HG02981 (cell line): ENCODE measurements at regions not wholly inside any gene's neighbourhood (a gene's known extent, or its start where the extent isn't known, plus 50 kb on each side); places are given as distances from the start of the nearest gene placed in this dataset.
"Not testable (repeated sequence)": the region's sequence is repeated elsewhere in the genome, so short reads cannot be mapped to it uniquely, and the experiment has no call there.

Source experiments
- ATAC-seq: cut with Tn5 transposase; IDR thresholded peaks from one replicate; pipeline ENCODE4 v1.9.1; 2021; ENCODE audit warnings: mild to moderate bottlenecking, moderate library complexity; ENCODE audit not compliant: unreplicated experiment

DNA sequence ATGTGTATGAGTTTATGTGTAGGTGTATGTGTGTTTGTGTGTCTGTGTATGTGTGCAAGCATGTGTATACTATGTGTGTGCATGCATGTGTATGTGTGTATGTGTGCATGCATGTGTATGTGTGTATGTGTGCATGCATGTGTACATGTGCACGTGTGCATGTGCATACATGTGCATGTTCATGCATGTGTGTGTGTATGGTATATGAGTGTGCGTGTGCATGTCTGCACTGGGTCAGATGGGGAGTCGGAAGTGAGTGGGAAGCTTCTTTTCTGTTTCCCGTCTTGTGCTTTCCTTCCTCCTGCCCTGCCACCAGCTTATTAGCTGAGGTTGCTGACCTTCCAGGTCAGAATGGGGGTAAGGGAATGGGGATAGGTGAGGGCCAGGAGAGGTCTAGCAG lies 174.7 kb downstream of the MAP2K4 start:
- no peak for ATAC-seq

DNA sequence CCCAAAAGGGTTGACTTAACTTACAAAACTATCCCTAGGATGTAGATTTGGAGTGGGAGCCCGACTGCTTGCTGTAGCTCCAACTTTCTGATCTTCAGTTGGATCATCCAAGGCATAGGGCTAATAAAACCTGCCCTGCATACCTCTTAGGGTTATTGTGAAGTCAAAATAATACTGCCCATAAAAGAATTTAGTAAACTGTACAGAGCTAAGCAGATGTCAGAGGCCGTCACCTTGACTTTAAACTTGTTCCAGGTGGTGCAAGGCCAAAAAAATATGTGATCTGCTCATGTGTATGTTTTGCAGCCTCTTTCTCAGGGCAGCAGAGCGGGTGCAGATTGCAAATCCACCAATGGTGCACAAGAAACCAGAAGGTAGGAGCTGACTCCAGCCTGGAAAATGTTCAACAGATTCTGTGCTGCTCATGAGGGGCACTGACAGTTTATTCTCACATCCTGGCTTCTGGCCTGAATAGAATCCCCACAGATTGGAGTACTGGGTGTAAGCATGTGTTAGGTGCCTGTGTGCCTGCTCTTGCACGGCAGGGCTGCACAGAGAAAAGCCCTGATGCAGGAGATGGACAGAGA lies 180.7 kb downstream of the MAP2K4 start:
- ATAC-seq, result no peak

DNA sequence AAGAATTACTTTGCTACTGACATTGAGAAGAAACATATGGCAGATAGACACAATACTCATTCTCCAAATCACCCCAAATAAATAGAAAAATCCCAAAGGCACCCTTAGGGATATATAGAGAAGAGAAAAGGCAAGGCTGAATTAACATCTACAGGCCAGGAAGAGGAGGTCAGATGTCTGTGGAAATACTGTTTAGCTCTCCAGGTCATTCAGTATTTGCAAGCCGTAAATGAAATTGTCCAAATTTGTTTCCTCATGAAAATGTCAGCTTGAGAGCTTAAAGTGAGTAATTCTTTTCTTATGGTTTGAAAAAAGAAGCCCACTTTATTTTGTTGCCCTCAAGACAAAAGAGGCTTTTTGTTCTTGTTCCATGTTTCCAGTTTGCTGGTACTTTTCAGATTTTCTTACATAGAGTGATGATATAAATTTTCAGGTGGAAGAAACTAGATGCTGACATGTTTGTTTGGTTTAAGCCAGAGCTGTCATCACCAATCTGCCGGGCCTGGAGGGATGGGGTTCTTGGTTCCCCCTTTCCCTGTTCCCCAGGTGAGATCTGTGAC lies 189.0 kb downstream of the MAP2K4 start:
- no peak for ATAC-seq

DNA sequence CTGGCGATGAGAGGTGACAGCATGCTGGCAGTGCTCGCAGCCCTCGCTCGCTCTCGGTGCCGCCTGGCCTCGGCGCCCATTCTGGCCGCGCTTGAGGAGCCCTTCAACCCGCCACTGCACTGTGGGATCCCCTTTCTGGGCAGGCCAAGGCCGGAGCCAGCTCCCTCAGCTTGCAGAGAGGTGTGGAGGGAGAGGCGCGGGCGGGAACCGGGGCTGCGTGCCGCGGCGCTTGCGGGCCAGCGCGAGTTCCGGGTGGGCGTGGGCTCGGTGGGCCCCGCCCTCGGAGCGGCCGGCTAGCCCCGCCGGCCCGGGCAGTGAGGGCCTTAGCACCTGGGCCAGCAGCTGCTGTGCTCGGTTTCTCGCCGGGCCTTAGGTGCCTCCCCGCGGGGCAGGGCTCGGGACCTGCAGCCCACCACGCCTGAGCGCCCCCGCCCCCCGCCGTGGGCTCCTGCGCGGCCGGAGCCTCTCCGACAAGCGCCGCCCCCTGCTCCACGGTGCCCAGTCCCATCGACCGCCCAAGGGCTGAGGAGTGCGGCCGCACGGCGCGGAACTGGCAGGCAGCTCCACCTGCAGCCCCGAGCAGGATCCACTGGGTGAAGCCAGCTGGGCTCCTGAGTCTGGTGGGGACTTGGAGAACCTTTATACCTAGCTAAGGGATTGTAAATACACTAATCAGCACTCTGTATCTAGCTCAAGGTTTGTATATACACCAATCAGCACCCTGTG lies 200.2 kb downstream of the MAP2K4 start:
- ATAC-seq, result not testable (repeated sequence)

DNA sequence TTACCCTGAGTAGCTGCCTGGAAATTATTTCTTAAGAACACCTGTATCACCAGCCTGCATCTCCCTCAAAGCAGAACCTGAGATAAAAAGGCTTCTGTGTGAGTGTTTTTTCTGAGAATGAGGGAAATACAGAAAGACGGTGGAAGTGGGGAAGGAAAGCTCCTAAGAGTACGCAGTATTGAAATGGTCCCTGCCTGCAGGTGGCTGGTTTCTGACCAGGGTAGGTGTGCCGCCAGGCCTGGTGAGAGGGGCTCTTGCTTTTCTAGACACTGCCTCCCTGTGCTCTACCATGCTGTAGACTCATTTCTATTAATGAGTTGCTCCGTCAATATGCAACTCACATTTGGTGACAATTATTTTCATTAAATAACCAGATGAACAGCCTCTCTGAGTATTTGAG lies 201.7 kb downstream of the MAP2K4 start:
- ATAC-seq, result no peak

DNA sequence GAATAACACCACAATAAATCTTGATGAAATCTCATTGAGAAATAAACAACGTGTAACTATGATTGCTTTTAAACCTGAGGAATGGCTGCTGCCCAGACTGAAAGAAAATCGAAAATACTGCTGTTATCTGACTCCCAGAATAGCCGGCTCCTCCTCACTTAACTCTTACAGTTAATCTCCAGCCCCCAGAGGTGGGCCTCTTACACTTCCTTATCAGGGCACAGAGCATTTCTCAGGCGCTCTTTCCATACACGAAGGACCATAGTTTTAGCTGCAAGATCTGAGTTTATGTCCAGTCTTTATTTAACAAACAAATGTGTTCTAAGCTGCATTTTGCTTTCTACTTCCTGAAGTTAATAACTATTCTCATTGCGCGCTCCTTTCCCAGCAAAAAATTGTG lies 206.9 kb downstream of the MAP2K4 start:
- no peak for ATAC-seq

DNA sequence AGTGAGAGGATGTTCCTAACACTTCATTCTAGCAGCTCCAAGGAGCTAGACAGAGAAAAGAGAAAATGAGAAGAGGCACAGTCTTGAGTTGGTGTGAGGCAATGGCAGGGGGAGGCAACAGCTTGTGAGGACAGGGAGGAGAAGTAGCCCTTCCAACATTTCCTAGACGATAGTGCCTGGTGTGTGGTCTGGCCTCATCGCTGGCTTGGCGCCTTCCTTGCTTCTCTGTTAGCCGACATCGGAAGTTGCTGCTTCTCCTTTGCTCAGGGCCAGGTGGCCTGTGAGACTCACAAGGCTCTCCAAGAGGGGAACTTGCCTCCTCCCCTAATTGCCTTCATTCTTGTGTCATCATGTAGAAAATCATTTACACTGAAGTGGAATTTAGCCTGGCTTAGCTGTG lies 208.7 kb downstream of the MAP2K4 start:
- no peak for ATAC-seq

DNA sequence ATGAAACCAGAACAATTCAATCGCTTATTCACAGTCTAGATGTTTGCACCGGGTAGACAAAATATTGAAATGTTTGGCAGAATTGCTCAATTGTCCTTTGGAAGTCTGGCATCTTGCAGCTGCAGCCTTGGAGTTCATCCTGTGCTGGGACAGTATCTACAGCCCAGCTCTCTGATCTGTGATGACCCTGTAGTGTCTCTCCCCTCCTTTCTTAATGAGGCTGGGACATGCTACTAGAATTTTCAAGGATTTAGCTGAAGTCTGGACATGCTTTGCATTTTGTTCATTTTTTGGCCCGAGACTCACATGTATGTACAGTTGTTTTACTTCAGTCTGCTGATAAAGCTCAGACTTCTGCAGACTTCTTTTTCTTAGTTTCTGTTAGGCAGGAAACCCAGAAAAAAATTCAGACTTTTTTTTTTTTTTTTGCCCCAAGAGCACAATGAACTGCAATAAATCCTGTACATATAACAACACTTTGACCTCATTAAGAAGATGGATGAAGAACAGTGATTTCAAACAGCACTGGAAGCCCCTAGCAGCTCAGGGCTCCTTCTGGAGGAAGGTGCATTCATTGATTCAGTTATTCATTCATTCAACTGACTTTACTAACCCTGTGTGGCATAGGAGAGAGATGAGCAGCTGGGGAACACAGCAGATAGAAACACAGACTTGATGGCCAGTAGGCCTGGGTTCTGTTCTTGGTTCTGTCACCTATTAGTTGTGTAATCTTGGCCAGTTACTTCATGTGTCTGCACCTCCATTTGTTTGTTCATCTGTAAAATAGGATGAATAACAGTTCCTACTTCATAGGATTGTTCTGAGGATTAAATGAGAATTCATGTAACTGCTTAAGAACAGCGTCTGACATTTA lies 210.0 kb downstream of the MAP2K4 start:
- no peak for ATAC-seq

DNA sequence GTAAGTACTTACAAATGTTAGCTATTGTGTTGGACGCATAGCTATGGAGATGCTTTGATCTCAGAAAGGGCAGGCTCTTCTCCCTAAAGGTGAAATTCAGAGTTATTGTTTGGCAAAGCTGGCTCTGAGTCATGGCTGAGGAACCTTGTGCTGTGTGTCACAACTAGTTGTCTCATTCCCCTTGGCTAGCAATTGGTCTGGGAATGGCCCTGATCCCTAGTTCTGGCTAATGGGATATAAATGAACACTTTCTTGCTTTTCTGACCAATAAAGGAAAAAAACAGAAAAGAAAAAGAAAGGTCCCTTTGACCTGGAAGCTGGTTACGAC lies 210.6 kb downstream of the MAP2K4 start:
- no peak for ATAC-seq

DNA sequence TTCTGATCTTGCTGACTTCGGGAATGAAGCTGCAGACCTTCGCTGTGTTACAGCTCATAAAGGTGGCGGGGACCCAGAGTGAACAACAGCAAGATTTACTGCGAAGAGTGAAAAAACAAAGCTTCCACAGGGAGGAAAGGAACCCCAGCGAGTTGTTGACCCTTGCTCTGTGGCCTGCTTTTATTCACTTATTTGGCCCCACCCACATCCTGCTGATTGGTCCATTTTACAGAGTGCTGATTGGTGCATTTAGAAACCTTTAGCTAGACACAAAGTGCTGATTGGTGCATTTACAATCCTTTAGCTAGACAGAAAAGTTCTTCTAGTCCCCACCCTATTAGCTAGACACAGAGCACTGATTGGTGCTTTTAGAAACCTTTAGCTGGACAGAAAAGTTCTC lies 218.3 kb downstream of the MAP2K4 start:
- not testable (repeated sequence) for ATAC-seq

DNA sequence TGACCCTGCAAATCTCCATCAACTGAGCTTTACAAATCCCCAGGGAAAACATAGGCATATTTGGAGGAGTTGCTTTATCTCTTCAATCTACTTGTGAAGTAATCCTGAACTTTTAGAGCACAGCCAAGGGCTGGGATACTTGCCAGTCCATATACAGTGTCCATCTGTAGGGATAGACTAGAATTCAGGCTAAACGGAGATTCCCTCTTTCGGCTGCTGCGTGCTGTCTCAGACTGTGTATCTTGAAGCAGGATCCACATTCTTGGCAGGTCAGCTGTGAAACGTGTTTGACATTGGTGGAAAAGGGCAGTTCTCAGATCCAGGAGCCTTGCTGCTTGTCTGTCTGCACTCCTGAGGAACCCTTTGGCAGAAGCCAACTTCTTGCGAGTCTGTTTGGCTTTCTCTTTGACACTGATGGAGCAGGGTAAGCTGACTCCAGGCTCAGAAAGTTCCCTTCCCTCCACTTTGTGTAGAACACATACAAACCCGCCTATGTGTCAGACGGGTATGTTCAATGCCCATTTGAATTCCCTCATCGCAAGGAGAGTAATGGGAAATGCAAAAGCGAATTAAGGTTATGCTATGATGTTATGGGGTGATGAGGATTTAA lies 221.8 kb downstream of the MAP2K4 start:
- ATAC-seq, result no peak

DNA sequence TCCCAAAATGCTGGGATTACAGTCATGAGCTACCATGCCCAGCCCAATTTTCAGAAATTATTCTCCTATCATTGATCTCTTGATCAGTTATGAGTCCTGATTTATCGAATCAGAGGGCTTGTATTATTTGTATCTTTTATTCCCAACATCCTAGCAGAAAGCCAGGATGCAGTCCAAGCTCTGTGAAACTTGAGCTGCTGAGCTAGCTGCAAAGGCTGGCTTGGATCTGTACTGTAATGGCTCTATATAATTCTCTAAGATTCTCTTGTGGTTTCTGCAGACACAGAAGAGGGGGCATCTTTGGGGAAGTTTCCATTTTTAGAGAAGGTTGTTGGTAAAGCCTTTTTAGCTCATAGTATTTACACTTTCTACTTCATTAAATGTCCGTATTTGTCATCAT lies 227.1 kb downstream of the MAP2K4 start:
- ATAC-seq, result no peak

DNA sequence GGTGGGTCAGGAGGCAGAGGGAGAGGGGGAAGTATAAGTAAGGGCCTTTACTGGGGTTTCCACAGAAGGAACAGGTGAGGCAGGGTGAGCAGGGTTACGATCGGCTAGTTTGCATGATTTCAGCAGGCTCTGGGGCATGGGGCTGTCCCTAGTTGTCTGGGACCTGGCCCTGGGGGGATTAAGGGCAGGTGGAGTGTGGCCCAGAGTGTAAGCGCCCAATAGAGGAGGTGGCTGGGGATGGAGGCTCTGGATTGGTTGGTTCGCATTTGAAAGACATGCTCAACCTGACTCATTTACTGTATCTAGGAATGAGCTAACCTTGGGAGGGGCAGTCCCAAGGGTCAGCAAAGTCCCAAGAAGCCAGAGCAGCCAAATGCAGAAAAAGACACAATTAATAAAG lies 230.3 kb downstream of the MAP2K4 start:
- ATAC-seq, result no peak

DNA sequence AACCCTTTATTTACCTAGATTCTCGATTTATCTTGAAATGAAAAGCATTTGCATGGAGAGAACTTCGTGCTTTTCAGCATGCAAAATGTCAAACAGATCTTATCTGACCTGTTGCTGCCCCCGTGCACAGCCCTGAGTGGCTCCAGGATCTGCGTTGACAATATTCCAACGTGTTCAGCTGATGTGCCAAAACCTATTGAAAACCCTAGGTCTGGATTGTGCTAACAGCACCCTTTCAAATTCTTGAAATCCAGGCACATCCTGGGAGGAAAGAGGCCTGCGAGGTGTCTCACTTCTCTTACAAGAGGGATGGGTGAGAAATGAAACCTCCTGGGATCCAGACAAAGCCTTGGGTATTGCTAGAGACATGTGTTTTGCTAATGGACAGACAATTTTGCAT lies 231.8 kb downstream of the MAP2K4 start:
- no peak for ATAC-seq

DNA sequence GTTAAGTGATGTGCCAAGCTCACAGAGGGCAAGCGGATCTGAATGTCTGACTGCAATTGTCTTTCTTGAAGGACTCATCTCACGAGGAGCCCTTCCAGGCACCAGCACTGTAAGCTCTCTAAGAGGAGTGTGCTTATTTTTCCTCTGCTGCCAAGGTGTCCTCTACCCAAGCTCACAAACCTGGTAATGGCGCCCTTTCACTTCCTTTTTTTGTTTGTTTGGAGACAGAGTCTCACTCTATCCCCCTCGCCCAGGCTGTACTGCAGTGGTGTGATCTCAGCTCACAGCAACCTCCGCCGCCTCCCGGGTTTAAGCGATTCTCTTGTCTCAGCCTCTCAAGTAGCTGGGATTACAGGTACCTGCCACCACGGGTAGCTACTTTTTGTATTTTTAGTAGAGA lies 233.8 kb downstream of the MAP2K4 start:
- ATAC-seq, result no peak

DNA sequence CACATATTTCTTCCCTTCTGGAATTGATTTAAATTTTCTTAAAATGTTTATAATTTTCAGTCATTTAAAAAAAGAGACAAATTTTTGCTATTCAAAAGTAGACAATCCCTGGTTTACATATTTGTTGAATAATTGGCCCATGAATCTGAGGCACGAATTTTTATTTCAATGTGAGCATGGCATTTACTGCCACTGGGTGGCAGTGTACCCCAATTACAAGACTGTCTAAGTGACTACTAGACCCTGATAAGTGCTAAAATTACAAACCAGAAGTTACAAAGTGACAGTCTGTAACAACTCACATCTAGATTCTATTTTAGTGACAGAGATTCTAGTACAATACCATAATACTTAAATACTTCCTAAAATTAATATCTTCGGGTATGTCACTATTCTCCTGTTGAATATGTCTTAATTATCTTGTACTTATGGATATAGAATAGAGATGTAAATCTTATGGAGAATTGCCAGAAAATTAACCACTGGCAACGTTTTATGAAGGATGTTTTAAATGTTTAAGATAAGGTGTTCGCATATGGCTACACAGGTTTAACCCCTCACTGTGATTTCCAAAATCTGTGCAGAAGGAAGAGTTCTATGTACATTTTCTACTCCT lies 235.8 kb downstream of the MAP2K4 start:
- peak; percentile 68 for ATAC-seq

DNA sequence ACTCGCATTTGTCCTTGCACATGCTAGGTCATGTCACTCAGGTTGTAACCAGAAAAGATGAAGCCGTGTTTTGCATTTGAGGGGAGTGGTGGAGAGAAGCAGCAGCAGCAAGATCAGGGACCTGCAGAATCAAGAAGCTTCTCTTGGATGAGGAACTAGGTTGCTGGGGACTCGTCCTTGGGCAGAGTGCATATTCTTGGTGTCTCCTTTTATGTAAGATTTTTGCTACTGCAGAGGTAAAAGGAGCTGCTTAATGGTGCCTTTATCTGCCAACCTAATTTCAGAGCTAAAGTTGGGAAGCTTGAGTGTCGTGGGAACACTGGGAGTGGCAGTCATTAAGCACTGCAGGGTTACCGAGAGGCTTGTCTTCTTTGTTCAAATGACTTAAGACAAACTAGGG lies 236.5 kb downstream of the MAP2K4 start:
- ATAC-seq, result no peak

DNA sequence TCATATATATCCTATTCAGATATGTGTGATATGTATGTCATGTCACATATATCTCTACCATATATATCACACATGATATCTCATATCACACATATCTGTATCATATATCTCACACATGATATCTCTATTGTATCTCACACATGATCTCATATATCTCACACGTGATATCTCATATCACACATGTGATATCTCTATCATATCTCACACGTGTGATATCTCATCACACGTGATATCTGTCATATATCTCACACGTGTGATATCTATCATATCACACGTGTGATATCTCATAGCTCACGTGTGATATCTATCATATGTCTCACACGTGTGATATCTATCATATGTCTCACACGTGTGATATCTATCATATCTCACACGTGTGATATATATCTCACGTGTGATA lies 240.7 kb downstream of the MAP2K4 start:
- no peak for ATAC-seq

DNA sequence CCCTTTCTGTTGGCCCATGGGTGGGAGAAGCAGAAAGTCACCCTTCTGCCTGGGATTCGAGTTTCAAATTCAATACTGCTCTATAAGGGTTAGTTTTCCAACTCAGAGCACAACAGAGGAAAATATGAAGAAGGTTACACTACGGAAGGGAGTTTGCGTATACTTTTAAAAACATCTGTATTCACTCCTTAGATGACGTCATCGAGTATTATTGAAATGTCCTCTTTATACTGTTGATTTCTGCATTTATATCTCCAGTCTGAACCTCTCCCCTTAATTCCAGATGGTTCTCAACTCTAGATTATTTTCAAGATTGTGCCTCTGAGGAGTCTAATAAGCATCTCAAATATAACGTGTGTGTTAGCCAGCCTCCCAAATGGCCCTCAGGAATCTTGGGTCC lies 249.1 kb downstream of the MAP2K4 start:
- ATAC-seq, result no peak

DNA sequence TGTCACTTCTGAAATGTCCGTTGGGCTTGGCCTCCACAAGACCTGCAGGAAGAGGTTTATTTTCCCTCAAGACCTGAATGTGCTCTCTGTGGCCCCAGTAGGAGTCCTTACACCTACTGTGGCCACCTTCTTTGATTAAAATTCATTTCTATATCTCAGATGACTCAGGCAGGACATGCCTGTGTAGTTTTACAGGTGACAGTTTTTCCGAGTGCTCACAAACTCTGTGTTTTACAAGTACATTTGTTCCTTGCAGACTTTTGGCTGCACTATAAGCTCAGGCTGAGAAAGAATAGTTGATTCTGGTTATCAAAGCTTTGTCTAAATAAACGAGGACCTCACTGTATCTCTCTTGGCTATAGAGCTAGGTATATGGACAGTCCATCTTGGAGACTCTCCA lies 257.1 kb downstream of the MAP2K4 start:
- ATAC-seq, result no peak

DNA sequence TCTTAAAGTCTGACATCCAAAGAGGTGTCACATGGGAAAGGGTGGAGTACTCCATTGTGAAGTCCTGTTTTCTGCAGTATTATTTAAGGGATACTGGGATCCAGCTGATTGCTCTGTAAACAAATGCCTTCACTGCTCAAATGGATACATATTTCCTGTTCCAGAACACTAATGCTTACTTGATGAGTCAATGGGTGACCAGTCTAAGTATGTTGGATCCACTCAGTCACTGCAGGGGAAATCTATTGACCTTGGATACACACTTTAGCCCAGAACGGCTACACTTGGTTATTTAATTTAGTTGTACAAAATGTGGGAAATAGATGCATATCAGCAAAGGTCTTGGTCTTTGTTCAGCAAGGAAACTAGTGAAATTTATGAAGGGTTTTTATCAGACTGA lies 261.4 kb downstream of the MAP2K4 start:
- no peak for ATAC-seq
